IMR-90 (cell line): ENCODE measurements at regions not wholly inside any gene's neighbourhood (a gene's known extent, or its start where the extent isn't known, plus 50 kb on each side); places are given as distances from the start of the nearest gene placed in this dataset.

Experiments
- ELK1 ChIP-seq: fragments of 150-350 bp; IDR thresholded peaks from 2 replicates; pipeline ENCODE4 v1.6.1; 2016; ENCODE audit warnings: low read depth, mild to moderate bottlenecking, low read length, moderate library complexity, borderline replicate concordance
- FOS ChIP-seq: fragments of 150-350 bp; IDR thresholded peaks from 2 replicates; pipeline ENCODE4 v1.6.1; 2016; ENCODE audit warnings: low read depth, low read length
- POLR2A ChIP-seq: IDR thresholded peaks from 2 replicates; pipeline ENCODE4 v1.6.1; 2012; ENCODE audit warnings: mild to moderate bottlenecking, low read depth, low read length
- USF2 ChIP-seq: fragments of 150-350 bp; IDR thresholded peaks from 2 replicates; pipeline ENCODE4 v1.6.1; 2017; ENCODE audit warnings: mild to moderate bottlenecking, antibody characterized with exemption, low read length, low read depth
- TF ChIP-seq, protein P1 (sequence below): conservative IDR thresholded peaks from 2 replicates; pipeline ENCODE4 v1.5.1; 2012; ENCODE audit warnings: mild to moderate bottlenecking, low read depth, low read length, improper control_type of control experiment

DNA sequence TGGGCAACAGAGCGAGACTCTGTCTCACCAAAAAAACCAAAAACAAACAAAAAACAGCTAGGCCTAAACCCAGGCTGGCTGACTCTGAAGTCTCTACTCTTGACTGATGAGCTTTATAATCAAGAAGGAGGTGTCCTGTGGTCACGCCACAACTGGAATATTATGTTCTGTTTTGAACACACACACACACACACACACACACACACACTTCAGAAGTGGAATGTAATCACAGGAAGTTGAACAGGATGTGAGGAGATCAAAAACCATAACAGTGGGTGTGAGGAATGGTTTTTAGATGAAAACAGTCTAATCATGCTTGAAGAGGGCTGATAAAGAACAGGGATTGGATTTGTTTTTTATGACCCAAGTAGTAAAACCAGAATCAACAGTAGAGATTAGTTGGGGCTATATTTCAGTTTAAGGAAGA is 51.1 kb upstream of the IL6 start:
- no peak for TF ChIP-seq POLR2A
- TF ChIP-seq USF2 = no peak
- no peak for TF ChIP-seq FOS
- TF ChIP-seq, protein P1, sequence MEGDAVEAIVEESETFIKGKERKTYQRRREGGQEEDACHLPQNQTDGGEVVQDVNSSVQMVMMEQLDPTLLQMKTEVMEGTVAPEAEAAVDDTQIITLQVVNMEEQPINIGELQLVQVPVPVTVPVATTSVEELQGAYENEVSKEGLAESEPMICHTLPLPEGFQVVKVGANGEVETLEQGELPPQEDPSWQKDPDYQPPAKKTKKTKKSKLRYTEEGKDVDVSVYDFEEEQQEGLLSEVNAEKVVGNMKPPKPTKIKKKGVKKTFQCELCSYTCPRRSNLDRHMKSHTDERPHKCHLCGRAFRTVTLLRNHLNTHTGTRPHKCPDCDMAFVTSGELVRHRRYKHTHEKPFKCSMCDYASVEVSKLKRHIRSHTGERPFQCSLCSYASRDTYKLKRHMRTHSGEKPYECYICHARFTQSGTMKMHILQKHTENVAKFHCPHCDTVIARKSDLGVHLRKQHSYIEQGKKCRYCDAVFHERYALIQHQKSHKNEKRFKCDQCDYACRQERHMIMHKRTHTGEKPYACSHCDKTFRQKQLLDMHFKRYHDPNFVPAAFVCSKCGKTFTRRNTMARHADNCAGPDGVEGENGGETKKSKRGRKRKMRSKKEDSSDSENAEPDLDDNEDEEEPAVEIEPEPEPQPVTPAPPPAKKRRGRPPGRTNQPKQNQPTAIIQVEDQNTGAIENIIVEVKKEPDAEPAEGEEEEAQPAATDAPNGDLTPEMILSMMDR = no peak
- no peak for TF ChIP-seq ELK1
